ENCODE measurements at regions not wholly inside any gene's neighbourhood (a gene's known extent, or its start where the extent isn't known, plus 50 kb on each side); places are given as distances from the start of the nearest gene placed in this dataset.

DNA sequence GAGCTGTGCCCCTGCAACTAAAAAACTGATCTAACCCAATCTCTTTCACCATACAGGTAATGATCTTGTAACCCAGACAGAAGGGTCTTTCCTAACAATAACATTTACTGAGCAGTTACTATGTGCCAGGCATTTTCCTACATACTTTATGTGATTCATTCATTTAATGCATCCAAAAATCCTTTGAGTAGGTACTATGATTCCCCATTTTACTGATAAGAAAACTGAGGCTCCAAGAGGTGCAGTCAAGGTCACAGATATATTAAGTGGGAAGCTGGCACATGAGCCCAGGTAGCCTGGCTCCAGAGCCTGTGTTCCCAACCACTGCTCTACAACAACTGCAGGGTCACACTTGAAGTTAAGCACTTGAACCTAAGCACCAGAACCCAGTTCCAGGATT, 87.6 kb downstream of the NCR2 start:
- no peak for TF ChIP-seq JUN (IDR thresholded peaks at IDR 0.05; ENCODE audit: borderline replicate concordance, insufficient read depth, insufficient read length, low read depth)
- TF ChIP-seq POLR2AphosphoS5 (IDR thresholded peaks at IDR 0.05; ENCODE audit: insufficient read depth, low read depth, low read length): no peak
- TF ChIP-seq, protein P1, sequence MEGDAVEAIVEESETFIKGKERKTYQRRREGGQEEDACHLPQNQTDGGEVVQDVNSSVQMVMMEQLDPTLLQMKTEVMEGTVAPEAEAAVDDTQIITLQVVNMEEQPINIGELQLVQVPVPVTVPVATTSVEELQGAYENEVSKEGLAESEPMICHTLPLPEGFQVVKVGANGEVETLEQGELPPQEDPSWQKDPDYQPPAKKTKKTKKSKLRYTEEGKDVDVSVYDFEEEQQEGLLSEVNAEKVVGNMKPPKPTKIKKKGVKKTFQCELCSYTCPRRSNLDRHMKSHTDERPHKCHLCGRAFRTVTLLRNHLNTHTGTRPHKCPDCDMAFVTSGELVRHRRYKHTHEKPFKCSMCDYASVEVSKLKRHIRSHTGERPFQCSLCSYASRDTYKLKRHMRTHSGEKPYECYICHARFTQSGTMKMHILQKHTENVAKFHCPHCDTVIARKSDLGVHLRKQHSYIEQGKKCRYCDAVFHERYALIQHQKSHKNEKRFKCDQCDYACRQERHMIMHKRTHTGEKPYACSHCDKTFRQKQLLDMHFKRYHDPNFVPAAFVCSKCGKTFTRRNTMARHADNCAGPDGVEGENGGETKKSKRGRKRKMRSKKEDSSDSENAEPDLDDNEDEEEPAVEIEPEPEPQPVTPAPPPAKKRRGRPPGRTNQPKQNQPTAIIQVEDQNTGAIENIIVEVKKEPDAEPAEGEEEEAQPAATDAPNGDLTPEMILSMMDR (IDR thresholded peaks at IDR 0.05; ENCODE audit: extremely low read depth in 1 of 2, insufficient read depth in 1 of 2, low read depth in 1 of 2, low read length in 2 of 2): no peak
- TF ChIP-seq POLR2A (IDR thresholded peaks at IDR 0.05; ENCODE audit: low read depth, low read length): no peak
